ENCODE measurements at regions not wholly inside any gene's neighbourhood (a gene's known extent, or its start where the extent isn't known, plus 50 kb on each side); places are given as distances from the start of the nearest gene placed in this dataset.
"Not testable (repeated sequence)": the region's sequence is repeated elsewhere in the genome, so short reads cannot be mapped to it uniquely, and the experiment has no call there.

GRCh38 chr20:33908336-33908735, 85.4 kb upstream of the RALY start:
- no peak for DNase-seq (ENCODE audit: low spot score)

- no peak for DNase-seq (ENCODE audit: low spot score)
These were observed 84.8 kb upstream of the RALY start for GRCh38 chr20:33908868-33909267.

GRCh38 chr20:33909331-33909921, 84.3 kb upstream of the RALY start:
- DNase-seq (ENCODE audit: low spot score), result no peak

GRCh38 chr20:33910056-33910455, 83.7 kb upstream of the RALY start:
- DNase-seq (ENCODE audit: low spot score), result no peak

DNA sequence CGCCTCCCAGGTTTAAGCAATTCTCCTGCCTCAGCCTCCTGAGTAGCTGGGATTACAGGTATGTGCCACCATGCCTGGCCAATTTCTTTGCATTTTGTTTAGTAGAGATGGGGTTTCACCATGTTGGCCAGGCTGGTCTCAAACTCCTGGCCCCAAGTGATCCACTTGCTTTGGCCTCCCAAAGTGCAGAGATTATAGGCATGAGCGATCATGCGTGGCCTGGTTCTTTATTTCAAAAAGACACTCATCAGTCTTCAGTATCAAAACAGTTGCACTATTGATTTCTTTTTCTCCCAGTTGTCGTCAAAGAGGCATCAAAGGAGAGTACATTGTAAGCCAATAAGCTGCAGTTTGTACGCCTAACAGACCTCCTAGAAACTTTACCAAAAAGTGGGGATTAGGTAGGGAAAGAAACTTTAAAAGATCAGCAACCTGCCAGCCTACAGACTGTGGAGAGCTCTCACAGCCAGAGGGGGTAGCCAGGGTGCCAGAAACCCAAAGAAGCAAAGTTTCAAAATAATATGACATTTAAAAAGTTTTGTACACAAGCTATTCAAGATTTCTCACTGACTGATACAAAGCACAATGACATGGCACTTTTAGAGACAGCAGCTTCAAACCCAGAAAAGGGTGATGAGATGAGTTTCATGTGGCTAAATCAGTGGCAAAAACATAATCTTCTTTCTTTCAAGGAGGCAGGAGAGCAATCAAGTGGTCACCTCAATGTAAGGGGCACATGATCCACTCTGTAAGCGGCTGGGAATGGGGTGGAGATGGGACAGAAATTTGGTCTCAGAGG, 83.0 kb upstream of the RALY start:
- DNase-seq (ENCODE audit: low spot score), result no peak

- no peak for DNase-seq (ENCODE audit: low spot score)
These were observed 78.8 kb upstream of the RALY start for GRCh38 chr20:33914919-33915318.

DNA sequence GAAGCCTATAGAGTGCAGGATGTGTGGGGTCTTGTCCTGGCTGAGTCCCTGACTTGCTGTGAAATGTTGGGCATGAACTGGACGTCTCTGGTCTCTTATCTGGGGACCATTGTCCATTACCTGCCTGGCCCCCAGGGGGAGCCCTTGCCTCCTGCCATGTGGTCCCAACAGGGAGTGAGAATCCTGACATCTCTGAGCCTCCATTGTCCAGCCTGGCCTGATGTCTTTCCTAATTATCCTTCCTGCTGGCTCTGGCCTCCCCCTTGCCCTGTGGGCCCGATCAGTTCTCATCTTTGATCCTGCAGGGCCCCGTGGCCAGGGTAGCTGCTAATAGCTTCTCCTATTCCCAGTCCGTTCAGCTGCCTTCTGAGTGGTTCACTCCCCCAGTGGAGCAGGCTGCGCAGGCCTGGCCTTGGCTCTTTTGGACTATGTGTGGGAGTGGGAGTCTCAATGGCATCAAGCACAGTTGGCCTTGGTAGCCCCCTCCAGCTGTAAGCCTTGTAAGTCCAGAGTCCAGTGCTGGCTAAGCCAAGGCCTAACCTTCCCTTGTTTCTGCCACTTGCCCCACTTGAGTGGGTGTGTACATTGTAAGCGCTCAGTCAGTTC, 77.9 kb upstream of the RALY start:
- no peak for DNase-seq (ENCODE audit: low spot score)

DNA sequence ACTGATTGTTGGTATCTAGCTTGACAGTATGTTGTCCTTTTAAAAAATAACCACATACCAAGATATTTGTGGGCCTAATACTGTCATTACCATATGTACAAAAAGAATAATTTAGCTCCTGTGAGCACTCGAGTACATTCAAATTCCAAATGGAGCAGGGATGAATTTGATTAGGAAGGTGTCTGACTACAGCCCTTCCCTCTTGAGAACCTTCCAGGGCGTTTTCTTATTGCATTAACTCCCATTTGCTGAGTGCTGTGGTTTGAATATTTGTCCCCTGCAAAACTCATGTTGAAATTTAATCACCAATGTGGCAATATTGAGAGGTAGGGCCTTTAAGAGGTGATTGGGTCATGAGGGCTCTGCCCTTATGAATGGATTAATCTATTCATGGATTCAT, 76.9 kb upstream of the RALY start:
- DNase-seq (ENCODE audit: low spot score), result no peak

DNA sequence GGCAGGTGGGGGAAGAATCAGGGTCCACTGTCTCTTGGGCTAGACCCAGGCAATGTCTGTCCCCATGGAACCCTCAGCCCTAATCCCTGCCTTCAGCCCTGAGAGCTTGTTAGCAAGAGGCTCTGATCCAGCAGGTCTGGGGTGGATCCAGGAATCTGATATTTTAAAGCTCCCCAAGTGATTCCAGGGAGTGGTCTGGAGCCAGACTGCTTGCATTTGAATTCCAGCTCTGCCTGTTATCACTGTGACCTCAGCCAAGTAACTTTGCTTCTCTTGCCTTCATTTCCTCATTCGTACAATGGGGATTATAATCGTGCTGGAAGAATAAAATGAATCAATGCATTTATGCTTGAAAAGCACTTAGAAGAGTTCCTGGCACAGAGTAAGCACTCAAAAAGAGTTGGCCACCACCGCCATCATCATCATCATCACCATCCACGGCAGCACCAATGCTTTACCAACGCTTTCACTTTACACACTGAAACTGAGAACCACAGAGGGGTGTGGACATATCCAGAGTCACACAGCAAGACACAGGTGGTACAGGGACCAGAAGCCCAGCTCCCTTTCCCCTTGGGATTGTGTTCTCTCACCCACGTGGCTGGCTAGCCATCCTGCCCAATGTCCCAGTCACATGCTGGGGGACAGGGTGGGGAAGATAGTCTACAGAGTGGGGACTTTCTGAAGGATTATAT, 75.7 kb upstream of the RALY start:
- DNase-seq (ENCODE audit: low spot score), result no peak

- no peak for DNase-seq (ENCODE audit: low spot score)
These were observed 75.0 kb upstream of the RALY start for GRCh38 chr20:33918662-33919061.

DNA sequence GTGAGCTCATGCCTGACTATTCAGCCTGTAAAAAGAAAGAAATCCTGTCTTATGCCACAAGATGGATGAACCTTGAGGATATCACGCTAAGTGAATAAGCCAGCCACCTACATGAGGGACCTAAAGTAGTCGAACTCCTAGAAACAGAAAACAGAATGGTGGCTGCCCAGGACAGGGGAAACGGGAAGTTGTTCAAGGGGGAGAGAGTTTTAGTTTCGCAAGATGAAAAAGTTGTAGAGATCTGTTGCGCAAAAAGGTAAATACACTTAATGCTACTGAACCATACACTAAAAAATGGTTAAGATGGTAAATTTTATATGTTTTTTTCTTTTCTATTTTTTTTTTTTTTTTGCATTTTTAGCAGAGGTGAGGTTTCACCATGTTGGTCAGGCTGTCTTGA, 74.1 kb upstream of the RALY start:
- DNase-seq (ENCODE audit: low spot score), result no peak

DNA sequence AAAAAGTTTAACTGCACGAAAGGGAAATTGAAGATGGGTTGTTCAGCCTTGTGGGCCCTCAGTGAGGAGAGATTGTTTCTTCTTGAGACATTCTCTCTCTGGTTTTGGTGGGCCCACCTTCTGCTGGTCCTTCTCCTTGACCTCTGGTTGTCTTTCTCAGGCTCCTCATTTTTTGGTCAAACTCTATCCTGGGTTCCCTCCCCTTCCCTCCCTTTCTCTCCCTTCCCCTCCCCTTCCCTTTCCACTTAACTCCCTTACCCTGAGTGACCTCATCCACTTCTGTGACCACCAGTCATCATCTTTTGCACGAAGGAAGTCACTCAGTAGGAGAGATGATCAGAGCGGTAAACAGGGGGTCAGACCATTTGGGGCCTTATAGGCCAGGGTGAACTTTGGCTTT, 71.5 kb upstream of the RALY start:
- no peak for DNase-seq (ENCODE audit: low spot score)

GRCh38 chr20:33923740-33924139, 70.0 kb upstream of the RALY start:
- DNase-seq (ENCODE audit: low spot score), result no peak

DNA sequence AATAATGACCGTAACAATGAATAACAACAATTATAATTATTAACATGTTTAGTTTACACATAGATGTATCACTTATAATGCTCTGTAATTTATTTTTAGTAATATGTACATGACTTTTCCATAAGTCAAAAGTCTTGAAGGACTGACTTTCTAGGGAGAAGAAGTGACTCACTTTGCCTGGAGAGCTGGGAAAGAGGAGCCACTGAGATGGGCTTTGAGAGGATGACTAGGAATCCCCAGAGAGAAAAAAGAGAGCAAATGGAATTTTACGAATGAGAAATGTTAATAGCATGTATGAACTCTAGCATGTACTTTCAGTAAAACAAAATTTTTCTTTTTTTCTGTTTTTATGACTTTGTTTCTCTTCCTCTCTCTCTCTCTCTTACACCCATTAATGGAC, 67.8 kb upstream of the RALY start:
- DNase-seq (ENCODE audit: low spot score), result no peak

DNA sequence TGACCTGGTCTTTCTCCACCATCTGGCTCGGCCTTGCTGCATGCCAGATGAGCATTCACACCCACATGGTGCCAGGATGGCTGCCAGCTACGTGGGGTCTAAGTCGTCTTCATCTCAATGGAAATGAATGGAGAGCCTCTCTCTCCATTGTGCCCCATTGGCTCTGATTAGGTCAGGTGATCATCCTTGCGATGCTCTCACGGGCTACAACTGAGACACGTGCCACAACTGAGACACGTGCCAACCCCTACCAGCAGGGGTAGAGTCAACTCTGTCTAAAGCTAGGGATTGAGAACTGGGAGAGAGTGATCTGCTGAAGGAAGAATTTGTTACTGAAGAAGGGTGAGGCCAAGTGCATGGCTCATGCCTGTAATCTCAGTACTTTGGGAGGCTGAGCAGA, 67.3 kb upstream of the RALY start:
- DNase-seq (ENCODE audit: low spot score), result no peak

- DNase-seq (ENCODE audit: low spot score), result no peak
These were observed 66.0 kb upstream of the RALY start for GRCh38 chr20:33927724-33928123.

- no peak for DNase-seq (ENCODE audit: low spot score)
These were observed 63.8 kb upstream of the RALY start for GRCh38 chr20:33929917-33930316.

DNA sequence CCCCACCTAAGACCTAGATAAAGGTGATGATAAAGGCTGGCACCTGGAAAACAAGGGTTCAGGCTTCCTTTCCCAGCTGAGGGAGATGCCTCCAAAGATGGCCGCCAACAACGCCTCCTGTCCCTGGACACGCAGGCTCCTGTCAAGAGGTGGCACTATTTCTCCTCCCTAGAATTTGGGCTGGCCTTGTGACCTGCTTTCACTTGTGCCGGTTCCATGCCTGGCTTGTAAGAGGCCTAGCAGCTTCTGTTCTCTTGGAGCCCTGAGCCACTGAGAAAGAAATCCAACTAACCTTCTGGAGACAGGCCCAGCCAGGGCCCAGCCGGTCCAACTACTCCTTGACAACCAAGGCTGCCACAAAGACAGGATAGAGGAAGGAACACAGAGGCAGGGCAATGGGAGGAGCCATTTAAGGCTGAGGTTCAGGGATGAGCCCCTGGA, 60.2 kb upstream of the RALY start:
- peak; percentile 90 for DNase-seq (ENCODE audit: low spot score)

GRCh38 chr20:33936656-33937055, 57.1 kb upstream of the RALY start:
- DNase-seq (ENCODE audit: low spot score), result no peak

DNA sequence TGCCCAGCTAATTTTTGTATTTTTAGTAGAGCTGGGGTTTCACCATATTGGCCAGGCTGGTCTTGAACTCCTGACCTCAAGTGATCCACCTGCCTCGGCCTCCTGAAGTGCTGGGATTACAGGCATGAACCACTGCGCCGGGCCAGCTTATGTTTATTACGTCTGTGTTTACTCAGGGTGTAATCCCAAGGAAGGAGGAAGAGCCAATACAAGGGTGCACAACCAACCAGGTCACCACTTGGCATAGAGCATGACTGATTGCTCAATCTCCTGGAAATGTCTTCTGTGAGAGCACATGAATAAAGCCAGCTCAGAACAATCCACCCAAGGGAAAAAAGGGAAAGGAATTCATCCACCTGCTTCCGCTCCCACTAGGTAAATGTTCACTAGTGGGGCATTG, 54.7 kb upstream of the RALY start:
- DNase-seq (ENCODE audit: low spot score), result not testable (repeated sequence)

GRCh38 chr20:33940666-33941065, 53.0 kb upstream of the RALY start:
- DNase-seq (ENCODE audit: low spot score), result no peak

All from globus pallidus (tissue), 1 donor.